ENCODE measurements at regions not wholly inside any gene's neighbourhood (a gene's known extent, or its start where the extent isn't known, plus 50 kb on each side); places are given as distances from the start of the nearest gene placed in this dataset.
A peak's percentile ranks its signal among the peaks of the same experiment; 100 is the strongest.

DNA sequence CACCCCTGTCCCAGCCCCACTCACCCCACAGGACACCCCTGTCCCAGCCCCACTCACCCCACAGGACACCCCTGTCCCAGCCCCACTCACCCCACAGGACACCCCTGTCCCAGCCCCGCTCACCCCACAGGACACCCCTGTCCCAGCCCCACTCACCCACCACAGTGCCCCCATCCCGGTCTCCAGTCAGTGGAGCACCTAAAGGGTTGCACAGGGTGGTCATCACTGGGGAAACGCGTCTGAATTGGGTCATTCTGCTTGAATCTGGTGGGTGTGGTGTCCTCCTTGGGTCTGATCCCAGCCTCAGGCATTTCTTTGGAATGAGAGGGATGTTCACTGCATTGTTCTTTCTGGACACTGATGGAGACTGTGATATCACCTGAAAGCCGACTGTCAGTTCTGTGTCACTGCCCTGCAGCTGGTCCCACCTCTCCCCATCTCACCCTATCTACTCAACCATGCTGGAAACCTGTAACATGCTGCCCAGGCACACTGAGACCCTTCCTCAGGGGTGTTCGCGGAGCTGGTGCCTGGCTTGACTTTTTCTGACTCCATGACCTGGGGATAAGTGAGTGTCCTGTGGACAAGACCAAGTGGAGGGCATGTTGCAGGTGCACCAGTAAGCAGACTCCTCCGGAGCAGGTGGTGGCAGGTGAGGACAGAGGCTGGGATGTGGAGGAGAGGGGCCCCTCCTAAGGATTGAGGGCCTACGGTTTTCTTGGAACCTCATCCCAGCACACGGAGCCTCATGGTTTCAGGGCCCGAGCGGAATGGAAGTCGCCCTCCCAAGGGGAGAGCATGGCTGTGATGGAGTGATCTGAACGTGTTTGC is 262.5 kb upstream of the PPP2R2D start:
- no peak for DNase-seq

DNA sequence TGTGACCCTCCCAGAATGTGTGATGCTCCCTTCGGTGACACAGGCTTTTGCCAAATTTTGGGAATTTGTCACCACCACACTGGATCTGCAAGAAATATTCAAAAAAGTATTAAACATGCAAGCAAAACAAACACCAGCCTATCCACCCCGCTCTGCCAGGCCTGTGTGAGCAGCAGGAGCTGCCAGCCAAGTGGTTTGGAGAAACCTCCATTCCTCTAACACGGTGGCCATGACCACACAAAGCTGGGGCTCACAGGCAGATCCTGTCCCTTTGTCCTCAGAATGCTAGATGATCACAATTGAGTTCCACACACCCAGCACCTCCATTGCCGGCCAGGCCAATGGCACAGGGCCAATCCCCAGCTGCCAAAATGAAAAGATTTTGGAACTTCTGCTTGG is 261.9 kb upstream of the PPP2R2D start:
- DNase-seq = peak; percentile 26

DNA sequence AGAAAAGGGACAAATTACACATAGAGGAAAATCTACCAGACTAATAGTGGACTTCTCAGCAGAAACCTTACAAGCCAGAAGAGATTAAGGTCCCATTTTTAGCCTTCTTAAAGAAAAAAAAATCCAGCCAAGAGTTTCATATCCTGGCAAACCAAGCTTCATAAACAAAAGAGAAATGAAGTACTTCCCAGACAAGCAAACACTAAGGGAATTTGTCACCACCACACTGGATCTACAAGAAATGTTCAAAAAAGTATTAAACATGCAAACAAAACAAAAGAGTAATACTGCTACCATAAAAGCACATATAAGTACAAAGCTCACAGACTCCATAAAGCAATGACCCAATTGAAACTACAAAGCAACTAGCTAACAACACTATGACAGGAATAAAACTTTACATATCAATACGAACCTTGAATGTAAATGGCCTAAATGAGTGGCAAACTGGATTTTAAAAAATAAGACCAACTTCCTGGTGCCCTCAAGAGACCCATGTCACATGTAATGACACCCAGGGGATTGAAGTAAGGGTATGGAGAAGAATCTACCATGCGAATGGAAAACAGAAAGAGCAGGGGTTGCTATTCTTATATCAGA is 260.7 kb upstream of the PPP2R2D start:
- no peak for DNase-seq

DNA sequence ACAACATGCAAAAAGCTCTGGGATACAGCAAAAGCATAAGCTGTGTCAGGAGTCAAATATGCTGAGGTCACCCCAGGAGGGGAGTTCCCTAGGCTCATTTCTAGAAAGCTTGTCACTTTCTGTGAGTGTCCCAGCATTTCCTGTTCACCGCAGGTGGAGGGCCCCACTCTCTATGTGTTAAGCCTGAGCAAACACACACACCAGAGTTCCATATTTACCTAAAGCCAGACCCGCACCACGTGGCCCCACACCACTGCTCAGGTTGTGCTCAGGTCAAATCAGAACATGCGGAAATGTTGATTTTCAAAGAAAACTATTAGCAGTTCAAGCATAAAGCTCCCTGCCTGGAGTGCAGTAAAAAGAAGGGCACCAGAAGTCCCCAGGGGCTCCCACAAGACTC is 259.6 kb upstream of the PPP2R2D start:
- peak; percentile 70 for DNase-seq

DNA sequence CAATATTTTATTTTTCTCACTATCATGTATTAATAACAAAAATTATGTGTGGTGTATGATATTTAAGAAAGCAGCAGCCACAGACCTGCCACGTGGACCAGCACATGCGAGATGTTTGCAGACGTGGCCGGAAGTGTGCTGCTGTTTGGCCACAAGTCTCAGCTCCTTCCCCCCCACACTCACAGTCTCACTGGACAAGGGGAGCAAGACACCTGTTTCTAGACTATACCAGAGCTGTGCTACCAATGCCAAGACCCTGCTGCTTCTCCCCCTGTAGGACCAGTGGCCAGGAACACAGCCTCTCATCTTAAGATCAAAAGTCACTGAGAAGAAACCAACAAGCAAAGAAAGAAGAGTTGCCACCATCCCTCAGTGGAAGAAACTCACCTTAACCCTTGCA is 258.9 kb upstream of the PPP2R2D start:
- DNase-seq = no peak

DNA sequence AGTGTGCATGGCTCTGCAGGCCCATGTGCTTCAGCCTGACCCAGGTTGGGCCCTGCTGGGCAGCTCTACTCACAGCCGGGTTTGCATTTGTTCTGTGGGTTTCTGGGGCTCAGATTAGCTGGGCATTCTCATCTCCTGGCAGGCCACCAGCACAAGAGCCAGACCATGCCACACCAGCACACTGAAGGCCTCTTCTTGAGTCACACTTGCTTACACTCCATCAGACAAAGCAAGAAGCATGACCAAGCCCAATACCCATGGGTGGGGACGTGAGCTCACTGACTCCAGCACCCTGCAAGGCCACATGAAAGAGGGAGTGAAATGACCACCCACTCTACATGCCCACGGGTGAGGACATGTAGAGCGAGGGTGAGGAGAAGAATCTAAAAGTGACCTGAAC is 257.8 kb upstream of the PPP2R2D start:
- DNase-seq = no peak

DNA sequence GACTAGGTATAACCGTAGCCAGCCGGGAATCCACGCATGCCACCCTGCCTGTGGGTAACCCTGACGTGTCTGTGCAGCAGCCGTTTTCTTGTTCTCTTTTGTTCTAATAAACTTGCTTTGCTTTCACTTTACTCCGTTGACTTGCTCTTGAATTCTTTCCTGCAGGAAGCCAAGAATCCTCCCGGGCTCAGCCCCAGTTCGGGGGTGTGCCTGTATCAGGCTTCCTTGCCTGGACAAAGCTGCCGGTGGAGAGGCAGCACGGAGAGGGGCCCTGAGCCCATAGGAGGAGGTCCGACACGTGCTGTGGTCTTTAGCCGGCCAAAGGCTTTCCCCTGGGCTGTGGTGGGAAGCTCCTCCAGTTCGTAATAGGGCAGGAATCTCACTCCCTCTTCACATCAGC is 256.5 kb upstream of the PPP2R2D start:
- DNase-seq = no peak

DNA sequence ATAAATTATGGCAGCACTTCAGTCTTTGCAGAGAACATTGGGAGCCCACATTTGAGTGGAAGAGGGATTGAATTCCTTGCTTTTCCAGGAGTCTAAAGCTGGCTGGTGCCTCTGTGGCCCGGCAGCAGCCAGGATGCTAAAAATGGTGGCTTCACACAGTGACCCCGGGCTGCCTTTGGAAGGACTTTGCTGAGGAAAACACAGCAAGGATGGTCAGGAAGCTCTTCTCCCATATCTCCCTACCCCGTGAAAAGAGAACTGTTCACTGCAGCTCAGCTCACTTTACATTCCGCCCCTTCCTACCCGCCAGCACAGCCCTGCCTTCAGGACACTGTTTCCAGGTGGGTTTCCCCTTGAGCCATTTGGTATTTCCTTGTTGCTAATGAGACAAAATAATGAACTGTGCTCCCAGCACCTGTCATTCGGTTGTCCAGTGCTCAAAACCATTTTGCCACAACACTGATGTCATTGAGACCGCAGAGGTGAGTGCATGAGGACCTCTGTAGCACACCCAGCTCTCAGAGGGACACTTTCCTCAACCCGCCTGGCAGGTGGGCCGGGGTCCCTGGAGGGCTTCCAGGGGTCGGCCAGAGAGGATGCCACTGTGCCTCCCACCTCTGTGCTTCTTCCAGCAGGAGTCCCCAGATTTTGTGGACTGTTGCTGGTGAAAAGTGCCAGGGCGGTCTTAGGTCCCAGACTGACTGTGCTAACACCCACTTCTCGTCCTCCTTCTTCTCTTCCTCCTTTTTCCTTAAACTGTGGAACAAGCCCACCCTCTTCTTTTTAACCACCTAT is 255.7 kb upstream of the PPP2R2D start:
- DNase-seq = no peak

DNA sequence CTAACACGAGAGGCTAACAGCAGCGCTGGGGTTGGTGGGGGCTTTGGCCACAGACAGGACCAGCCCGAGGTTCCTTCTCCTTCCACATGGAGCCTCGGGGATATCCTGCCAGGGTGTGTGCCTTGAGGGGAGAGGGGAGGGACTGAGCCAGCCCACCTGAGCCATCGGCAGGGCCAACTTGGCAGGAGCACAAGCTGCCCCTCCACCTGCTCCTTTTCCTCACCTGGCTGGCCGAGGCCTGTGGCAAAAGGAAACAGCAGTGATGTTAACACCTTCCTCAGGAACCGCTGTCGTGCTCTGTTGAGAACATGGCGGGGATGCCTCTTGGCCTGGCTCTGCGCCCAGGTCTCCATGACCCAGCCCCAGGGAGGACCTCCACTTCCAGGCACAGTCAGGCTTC is 255.1 kb upstream of the PPP2R2D start:
- DNase-seq = no peak

DNA sequence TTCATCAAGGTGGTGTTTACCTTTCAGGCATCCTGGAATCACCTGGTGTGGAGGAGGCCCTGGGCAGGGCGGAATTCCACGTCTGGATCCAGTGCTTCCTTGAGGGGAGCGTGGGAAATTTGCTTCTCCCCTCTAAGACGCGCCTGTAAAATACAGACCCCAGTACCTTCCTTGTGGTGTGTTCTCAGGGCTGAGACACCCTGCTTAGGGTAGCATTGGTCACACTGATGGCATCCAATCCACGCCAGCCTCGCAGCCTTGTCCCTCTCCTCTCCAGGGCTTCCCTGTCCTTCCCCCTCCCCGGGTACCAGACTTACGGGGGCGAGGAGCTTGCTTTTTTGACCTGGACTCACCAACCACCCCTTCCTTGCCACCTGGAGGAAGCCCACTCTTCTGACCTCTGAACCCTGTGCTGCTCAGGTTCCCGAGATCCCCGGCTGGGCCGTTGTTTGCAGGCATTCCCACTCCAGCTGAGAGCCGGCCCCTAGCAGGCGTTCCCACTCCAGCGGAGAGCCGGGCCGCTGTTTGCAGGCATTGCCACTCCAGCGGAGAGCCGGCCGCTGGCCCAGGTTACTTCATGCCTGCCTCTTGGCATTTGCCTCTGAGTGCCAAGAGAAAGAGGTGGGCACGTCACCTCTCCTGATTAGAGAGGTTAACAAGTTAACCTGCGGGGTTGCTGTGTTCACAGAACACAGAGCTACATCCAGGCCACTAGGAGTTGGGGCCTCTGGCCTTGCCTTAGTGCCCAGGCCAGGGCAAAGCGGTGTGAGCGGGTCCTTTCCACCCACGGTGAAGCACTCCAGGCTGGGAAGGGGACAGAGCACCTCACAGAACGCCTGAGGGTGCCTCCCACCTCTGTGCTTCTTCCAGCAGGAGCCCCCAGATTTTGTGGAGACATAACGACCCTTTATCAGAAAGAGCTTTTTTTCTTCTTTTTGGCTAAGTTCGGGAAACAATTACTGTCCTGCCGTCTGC is 254.0 kb upstream of the PPP2R2D start:
- no peak for DNase-seq

DNA sequence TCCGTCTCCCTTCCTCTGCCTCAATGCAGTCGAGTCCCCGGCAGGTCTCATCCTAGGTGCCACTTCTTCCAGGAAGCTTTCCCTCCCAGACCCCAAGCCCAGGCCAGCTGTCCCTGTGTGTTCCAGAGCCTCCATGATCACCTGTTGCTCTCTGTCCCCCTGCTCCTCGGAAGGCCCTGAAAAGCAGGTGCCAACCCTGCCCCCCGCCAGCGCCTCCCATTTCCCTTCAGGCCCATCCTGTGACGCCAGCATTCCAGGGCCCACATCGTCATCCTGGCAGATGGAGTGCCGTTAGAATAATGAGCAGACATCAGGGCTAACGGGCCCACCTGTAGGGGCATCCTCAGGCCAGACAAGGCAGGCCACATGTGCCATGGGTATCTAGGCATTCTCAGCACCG is 253.0 kb upstream of the PPP2R2D start:
- DNase-seq = no peak

DNA sequence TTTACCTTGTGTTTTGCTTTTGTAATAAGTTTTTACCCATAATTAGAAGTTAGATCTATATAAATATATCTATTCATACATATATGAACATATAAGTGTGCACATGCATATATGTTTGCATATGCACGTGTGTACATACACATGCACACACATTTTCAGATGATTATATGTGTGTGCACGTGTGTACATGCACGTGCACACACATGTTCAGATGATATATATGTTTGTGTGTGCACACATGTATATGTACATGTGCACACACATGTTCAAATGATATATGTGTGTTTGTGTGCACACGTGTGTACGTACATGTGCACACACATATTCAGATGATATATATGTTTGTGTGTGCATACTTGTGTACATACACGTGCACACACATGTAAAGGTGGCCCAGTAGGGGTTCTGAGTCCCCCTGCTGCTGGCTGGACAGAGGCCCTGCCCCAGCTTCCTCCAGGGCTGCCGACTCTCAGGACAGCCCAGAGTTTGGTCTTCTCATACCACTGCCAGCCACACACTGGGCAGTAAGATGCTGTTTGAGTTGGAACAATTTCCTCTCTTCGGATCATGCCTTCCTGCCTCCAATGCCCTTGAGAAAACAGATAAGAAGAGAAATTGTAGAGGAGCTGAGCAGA is 252.3 kb upstream of the PPP2R2D start:
- DNase-seq = no peak

DNA sequence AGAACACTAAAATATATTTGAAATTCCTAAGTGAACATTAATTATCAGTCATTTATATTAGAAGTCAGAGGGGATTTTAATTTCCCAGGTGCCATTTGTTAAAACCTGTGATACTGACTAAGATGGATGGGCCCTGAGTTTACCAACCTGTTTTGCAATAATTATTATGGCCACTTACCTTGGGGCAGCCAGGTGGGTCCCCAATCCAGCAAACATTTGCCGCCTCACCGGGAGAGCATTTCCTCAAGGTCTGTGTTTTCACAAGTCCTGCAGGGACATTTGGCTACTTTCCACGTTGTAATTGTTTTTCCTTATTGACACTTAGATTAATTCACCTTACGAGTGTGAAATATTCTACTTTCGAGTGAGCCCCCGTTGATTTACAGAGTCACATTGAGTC is 251.2 kb upstream of the PPP2R2D start:
- no peak for DNase-seq

DNA sequence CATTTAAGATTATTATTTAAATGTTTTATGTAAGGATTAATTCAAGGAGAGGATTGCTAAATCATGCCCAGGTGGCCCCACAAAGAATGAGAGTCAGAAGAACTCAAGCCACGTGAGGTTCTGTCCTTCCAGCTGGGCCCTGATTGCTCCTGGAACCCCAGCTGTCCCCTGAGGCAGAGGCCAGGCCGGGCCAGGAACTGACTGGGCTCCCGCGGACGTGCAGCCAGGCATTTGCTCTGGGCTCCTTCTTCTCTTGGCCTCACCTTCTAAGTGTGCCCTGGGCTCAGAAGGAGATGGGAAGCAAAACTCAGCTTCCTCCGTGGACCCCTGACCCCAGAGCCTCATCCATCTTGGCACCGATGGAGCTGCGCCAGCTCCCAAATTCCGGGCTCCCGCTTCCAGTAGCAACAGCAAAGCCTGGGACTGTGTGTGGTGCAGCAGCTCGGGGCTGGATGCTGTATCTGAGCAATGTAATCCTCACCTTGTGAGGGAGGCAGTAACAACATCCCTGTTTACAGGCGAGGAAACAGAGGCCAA is 250.6 kb upstream of the PPP2R2D start:
- no peak for DNase-seq

DNA sequence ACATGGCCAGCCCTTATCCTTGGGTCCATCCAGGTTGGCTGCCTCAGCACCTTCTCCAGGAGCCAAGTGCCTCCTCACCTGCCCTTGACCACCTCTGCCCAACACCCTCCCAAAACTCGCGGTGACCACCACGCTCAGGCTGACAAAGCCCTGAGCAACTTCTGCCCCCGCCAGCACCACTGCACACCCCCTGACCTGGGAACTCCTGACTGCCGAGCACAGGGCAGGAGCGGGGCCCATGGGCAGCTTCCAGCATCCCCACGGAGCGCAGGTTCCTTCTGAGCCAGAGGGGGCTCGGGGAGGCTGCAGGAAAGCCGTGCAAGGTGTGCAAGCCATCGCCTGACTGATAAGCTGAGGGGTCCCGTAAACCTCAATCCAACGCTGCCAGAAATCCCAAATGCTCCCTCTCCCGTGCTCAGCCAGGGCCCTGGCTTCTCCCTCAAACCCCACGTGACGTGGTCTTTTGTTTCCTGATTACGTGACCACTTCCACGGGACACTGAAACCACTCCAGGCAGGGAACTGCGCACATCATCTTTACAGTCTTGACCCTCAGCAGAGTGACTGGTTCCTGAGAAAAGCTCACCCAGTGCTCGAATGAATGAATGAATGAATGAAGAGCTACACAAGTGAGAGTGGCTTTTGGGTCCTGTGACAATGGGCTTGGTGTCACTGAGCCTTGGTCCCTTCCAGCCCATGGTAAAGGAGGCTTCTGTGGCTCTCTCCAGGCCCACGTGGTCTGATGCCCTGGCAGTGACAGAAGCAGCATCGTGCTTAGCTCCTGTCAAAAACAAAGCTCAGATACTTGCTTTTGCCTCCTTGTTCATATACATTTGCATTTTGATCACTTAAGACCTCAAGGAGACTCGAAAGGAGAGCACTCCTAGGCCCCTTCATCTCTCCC is 249.8 kb upstream of the PPP2R2D start:
- no peak for DNase-seq

DNA sequence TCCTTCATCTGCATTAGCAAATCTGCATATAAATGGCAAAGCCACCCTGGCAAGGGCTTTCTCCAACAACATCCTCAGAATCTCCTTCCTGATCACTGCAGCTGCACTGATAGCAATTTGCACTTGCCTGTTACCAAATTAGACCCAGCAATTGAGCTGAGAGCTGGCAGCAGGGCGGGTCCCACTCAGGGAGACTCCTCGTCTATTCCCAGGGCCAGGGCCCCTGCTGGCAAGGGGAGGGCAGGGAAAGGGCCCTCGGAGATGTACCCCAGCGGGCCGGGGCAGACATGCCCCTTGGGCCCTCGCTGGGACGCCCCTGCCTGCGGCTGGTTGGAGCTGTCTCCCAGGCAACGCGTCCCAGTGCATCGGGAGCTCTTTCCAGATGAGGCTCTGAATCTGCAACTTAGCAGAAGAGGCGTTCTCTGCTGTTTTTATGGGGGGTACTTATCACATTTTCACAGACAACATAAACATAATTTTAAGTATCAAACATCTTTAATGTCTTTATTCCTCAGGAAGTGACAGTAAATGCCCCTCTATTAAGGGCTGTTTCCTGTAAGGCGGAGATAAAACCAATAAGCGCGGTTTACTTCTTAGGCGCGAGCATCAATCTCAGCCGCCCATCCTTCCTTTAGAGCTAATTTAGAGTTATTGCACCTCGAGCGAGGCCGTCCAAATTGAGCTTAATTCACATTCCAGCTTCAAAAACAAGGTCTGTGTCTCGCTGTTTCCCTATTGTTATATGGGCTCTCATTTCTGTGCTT is 249.0 kb upstream of the PPP2R2D start:
- DNase-seq = no peak

DNA sequence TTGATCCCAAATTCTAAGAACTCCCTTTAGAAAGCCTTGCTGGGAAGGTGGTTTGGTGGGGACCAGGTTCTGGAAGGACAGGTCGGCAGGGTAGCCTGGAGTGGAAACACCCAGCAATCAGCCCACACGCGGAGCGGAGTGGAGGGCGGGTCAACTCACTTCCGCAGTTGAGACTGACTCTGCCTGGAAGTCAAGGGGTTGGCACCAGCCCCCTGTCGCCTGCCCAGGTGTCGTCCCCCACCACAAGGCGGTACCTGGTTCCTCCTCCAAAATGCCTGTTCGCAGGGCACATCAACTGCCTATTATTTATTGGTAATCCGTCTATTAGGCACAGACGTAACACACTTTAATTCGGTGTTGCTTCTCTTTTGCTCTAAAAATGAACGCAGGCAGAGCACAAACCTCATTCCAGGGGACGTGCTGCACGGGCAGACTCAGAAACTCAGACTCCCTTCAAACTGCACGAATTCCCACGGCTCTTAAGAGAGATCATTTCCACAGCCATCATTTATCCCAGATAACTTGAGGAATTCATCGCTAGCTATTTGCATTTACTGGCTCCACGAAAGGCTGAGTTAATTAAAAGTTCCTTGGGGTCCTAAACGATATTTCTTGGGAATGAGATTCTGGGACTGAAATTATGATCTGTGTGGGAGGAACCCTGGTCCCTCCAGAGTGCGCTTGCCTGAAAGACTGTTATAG is 248.2 kb upstream of the PPP2R2D start:
- DNase-seq = no peak

DNA sequence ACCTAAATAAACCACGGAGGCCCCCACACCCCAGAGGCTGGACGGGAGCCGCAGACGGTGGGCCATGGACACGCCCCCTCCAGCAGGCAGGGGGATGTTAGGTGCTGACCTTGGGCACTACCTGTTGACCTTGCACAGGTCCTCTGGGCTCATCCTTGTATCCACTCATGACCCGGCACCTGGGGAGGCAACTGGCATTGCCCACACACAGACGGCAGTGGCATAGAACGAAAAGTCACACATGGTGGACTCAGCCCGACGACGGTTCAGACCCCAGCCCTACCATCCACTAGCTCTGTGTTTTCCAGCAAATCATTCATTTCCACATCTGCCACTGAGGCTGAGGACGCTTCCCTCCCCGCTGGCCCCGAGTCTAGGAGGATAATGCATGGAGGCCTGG is 247.7 kb upstream of the PPP2R2D start:
- DNase-seq = no peak

All from RPMI8226 (cell line).